HepG2 (cell line): ENCODE measurements at regions not wholly inside any gene's neighbourhood (a gene's known extent, or its start where the extent isn't known, plus 50 kb on each side); places are given as distances from the start of the nearest gene placed in this dataset.

Experiments
- ATAC-seq: fragments of 200-7000 bp; cut with Tn5 transposase; 3 replicates; pipeline ENCODE4 v1.9.1; 2020; ENCODE audit warnings: mild to moderate bottlenecking, moderate library complexity
- BruUV-seq: library from RNA; stranded (reverse); fragments of 400-500 nt; replicated peaks from 2 replicates; lab custom pipeline; 2021; lab: Mats Ljungman, UMichigan
- CTCF ChIA-PET: fragments of 300-600 bp; formaldehyde crosslinking; extraction: SDS; loops from one replicate; lab custom pipeline; 2021; ENCODE audit warnings: low total read pairs, inconsistent platforms, low intra/inter-chr PET ratio; lab: Yijun Ruan, JAX
- POLR2A ChIA-PET: fragments of 350-600 bp; sonication (Branson Sonifier 250); formaldehyde crosslinking; loops from one replicate; lab custom pipeline; 2020; ENCODE audit warnings: antibody characterized with exemption, inconsistent platforms; lab: Yijun Ruan, JAX
- DNase-seq: peaks from one replicate; pipeline ENCODE4 v3.0.0-alpha.2; 2015; ENCODE audit warnings: low spot score
- FAIRE-seq: peaks from 3 replicates; lab custom pipeline; 2011; peaks lifted over from hg19 to GRCh38; lab: Jason Lieb, UNC
- H2AFZ ChIP-seq: one replicate; pipeline ENCODE4 v1.6.1; 2011; ENCODE audit warnings: low read length, inconsistent platforms
- H3K27ac ChIP-seq: fragments of 300-600 bp; 3 replicates; pipeline ENCODE4 v1.8.0; 2011; ENCODE audit warnings: mixed run types, mild to moderate bottlenecking, mixed read lengths, low read length, inconsistent platforms; ENCODE audit not compliant: insufficient read depth; ENCODE audit errors: extremely low read length
- H3K27me3 ChIP-seq, 2 experiments: fragments of 200-600 bp in 1 of 2; 2 replicates in 1 of 2; 3 replicates in 1 of 2; pipeline versions ENCODE4 v1.6.0 to v1.8.0; 2011; ENCODE audit warnings: low read length in 2 of 2, mild to moderate bottlenecking in 2 of 2, moderate library complexity in 2 of 2, inconsistent platforms in 1 of 2; ENCODE audit not compliant: insufficient read depth in 2 of 2, control insufficient read depth in 1 of 2
- H3K36me3 ChIP-seq, 2 experiments: fragments of 200-600 bp in 1 of 2; replicated peaks in 1 of 2; 2 replicates in 1 of 2; 3 replicates in 1 of 2; pipeline versions ENCODE4 v1.5.1 to v1.8.0; 2011; ENCODE audit warnings: low read length in 2 of 2, inconsistent platforms in 1 of 2; ENCODE audit not compliant: insufficient read depth in 2 of 2, control insufficient read depth in 1 of 2
- H3K4me1 ChIP-seq: 2 replicates; pipeline ENCODE4 v1.5.1; 2012; ENCODE audit warnings: low read length, inconsistent platforms; ENCODE audit not compliant: insufficient read depth
- H3K4me2 ChIP-seq: 2 replicates; pipeline ENCODE4 v1.6.0; 2011; ENCODE audit warnings: low read depth, low read length, inconsistent platforms
- H3K4me3 ChIP-seq, 3 experiments: fragments of 200-600 bp in 1 of 3; sonication (generic), shearing (Covaris generic) in 1 of 3; replicated peaks in 1 of 3; 2 replicates each; pipeline ENCODE4 v1.5.1; 2011 to 2016; ENCODE audit warnings: low read length in 3 of 3, inconsistent platforms in 2 of 3, low read depth in 2 of 3, mild to moderate bottlenecking in 2 of 3, control low read depth in 1 of 3, mixed read lengths in 1 of 3; ENCODE audit not compliant: insufficient read depth in 1 of 3
- H3K79me2 ChIP-seq: one replicate; pipeline ENCODE4 v1.6.1; 2011; ENCODE audit warnings: low read length, inconsistent platforms; ENCODE audit not compliant: insufficient read depth
- H3K9ac ChIP-seq: 2 replicates; pipeline ENCODE4 v1.6.0; 2011; ENCODE audit warnings: mild to moderate bottlenecking, low read depth, low read length, inconsistent platforms; ENCODE audit not compliant: insufficient read depth
- H3K9me3 ChIP-seq: 2 replicates; pipeline ENCODE4 v1.5.1; 2012; ENCODE audit warnings: mild to moderate bottlenecking, low read length
- H4K20me1 ChIP-seq: 2 replicates; pipeline ENCODE4 v1.6.0; 2011; ENCODE audit warnings: inconsistent platforms, mild to moderate bottlenecking, low read length, moderate library complexity; ENCODE audit not compliant: insufficient read depth
- E2F5 ChIP-seq: sonication (generic); formaldehyde crosslinking; conservative IDR thresholded peaks from 2 replicates; pipeline ENCODE4 v1.4.0; 2020; ENCODE audit warnings: missing genetic modification reagents
- HNF4G ChIP-seq, 2 experiments: sonication (generic) in 1 of 2; formaldehyde crosslinking in 1 of 2; IDR thresholded peaks; 2 replicates each; pipeline versions ENCODE4 v1.4.0 to v1.6.1; 2011 to 2020; ENCODE audit warnings: borderline replicate concordance in 2 of 2, low read depth in 2 of 2, mild to moderate bottlenecking in 2 of 2, low read length in 1 of 2, missing genetic modification reagents in 1 of 2, moderate library complexity in 1 of 2
- IRF2 ChIP-seq: IDR thresholded peaks from 2 replicates; pipeline ENCODE4 v1.6.1; 2018; ENCODE audit warnings: missing genetic modification reagents, missing compliant biosample characterization
- KLF6 ChIP-seq: IDR thresholded peaks from 2 replicates; pipeline ENCODE4 v1.8.0; 2016; ENCODE audit warnings: missing biosample characterization, missing genetic modification reagents
- SIN3A ChIP-seq: IDR thresholded peaks from 2 replicates; pipeline ENCODE4 v1.6.1; 2011; ENCODE audit warnings: low read depth, mild to moderate bottlenecking, control low read depth, low read length, borderline replicate concordance
- SIX1 ChIP-seq: sonication (generic); formaldehyde crosslinking; IDR thresholded peaks from 2 replicates; pipeline ENCODE4 v1.4.0; 2020; ENCODE audit warnings: missing genetic modification reagents, borderline replicate concordance
- SMAD1 ChIP-seq: sonication (generic); formaldehyde crosslinking; IDR thresholded peaks from 2 replicates; pipeline ENCODE4 v1.4.0; 2020; ENCODE audit warnings: missing genetic modification reagents, low read depth, mild to moderate bottlenecking, borderline replicate concordance
- SRSF1 ChIP-seq: fragments of 200-400 bp; formaldehyde crosslinking; optimal IDR thresholded peaks from 2 replicates; pipeline ENCODE3; 2017; ENCODE audit warnings: mild to moderate bottlenecking, low read depth, low read length, moderate library complexity
- THAP8 ChIP-seq: sonication (generic); formaldehyde crosslinking; IDR thresholded peaks from 2 replicates; pipeline ENCODE4 v1.5.1; 2020; ENCODE audit warnings: missing genetic modification reagents, mild to moderate bottlenecking, borderline replicate concordance
- UBTF ChIP-seq: sonication (generic); formaldehyde crosslinking; IDR thresholded peaks from 2 replicates; pipeline ENCODE4 v1.4.0; 2020; ENCODE audit warnings: mild to moderate bottlenecking, missing genetic modification reagents
- ZBTB20 ChIP-seq: sonication (generic); formaldehyde crosslinking; IDR thresholded peaks from 2 replicates; pipeline ENCODE4 v1.8.1; 2023; ENCODE audit warnings: missing genetic modification reagents, low read depth, mild to moderate bottlenecking, borderline replicate concordance
- ZNF17 ChIP-seq: sonication (generic); formaldehyde crosslinking; IDR thresholded peaks from 2 replicates; pipeline ENCODE4 v1.5.0; 2020; ENCODE audit warnings: mild to moderate bottlenecking, missing genetic modification reagents
- ZNF337 ChIP-seq: sonication (generic); formaldehyde crosslinking; IDR thresholded peaks from 2 replicates; pipeline ENCODE4 v1.5.1; 2020; ENCODE audit warnings: missing genetic modification reagents, low read depth, mild to moderate bottlenecking, borderline replicate concordance
- ZNF431 ChIP-seq: sonication (generic); formaldehyde crosslinking; IDR thresholded peaks from 2 replicates; pipeline ENCODE4 v1.9.0; 2022; ENCODE audit warnings: missing genetic modification reagents, low read depth, mild to moderate bottlenecking, borderline replicate concordance
- ZNF615 ChIP-seq: sonication (generic); formaldehyde crosslinking; IDR thresholded peaks from 2 replicates; pipeline ENCODE4 v1.5.0; 2020; ENCODE audit warnings: mild to moderate bottlenecking, missing genetic modification reagents, borderline replicate concordance
- ZNF629 ChIP-seq: sonication (generic); formaldehyde crosslinking; conservative IDR thresholded peaks from 2 replicates; pipeline ENCODE4 v1.5.0; 2020; ENCODE audit warnings: missing genetic modification reagents
- WGBS: methylation state at CpG from one replicate; pipeline ENCODE4 v1.1.6; 2017; ENCODE audit warnings: low lambda C conversion rate; 5-methylcytosine and 5-hydroxymethylcytosine counted together
- in situ Hi-C: cut with HindIII; loops from 2 replicates; pipeline ENCODE4 v1.10.0; 2017; ENCODE audit warnings: low pct_unique_long_range_greater_than_20kb; ENCODE audit not compliant: extremely low pct_ligation_motif_present
- intact Hi-C: fragments of 100-400 bp; cut with micrococcal nuclease; formaldehyde crosslinking; loops from one replicate; pipeline ENCODE4 v1.10.0; 2022; ENCODE audit not compliant: unreplicated experiment

GRCh38 chr12:86663716-86664115, 407.5 kb upstream of the MGAT4C start:
- Histone ChIP-seq H3K36me3 (no peaks in the 10 kb centered on the region), H3K4me2 (no peak overlapping the region), H3K9ac (no peak overlapping the region), H4K20me1 (no peaks in the 10 kb centered on the region), H3K27me3 (no peaks in the 10 kb centered on the region), H3K4me1 (no peaks in the 10 kb centered on the region), H3K4me3 (no peak overlapping the region), H3K27ac (no peak overlapping the region), H3K9me3 (no peaks in the 10 kb centered on the region), H2AFZ (no peak overlapping the region), H3K79me2 (no peaks in the 10 kb centered on the region)
- ChIA-PET CTCF (no interaction called here), POLR2A (no interaction called here)
- intact Hi-C loops (no loop called here), in situ Hi-C loops (no loop called here)
- no peak for ATAC-seq
- FAIRE-seq = no peak
- TF ChIP-seq SIN3A = no peak
- TF ChIP-seq ZNF615 (CRISPR knock-in tag) = no peak
- no peak for TF ChIP-seq KLF6 (CRISPR knock-in tag)
- DNase-seq = no peak
- no TSS peak for BruUV-seq

GRCh38 chr12:86663173-86663572, 407.0 kb upstream of the MGAT4C start:
- intact Hi-C loops = no loop called here
- TF ChIP-seq ZNF629 (CRISPR knock-in tag) (no peak), ZNF17 (no peak), UBTF (no peak), SRSF1 (no peak), THAP8 (no peak), E2F5 (no peak), IRF2 (CRISPR knock-in tag) (no peak), ZNF431 (CRISPR knock-in tag) (no peak), SIX1 (CRISPR knock-in tag) (no peak), HNF4G (IDR thresholded peaks at IDR 0.05; ENCODE audit: borderline replicate concordance, low read depth, low read length) (no peak), HNF4G (CRISPR knock-in tag; IDR thresholded peaks at IDR 0.05; ENCODE audit: borderline replicate concordance, low read depth) (no peak), ZBTB20 (CRISPR knock-in tag) (no peak), ZNF337 (CRISPR knock-in tag) (no peak), SMAD1 (CRISPR knock-in tag) (no peak)

More at GRCh38 chr12:86663173-86663572, 407.0 kb upstream of the MGAT4C start:
- Histone ChIP-seq H3K4me1 (no peaks in the 10 kb centered on the region), H3K36me3 (no peaks in the 10 kb centered on the region), H4K20me1 (no peaks in the 10 kb centered on the region), H3K27ac (no peak overlapping the region), H3K4me2 (no peak overlapping the region), H2AFZ (no peak overlapping the region), H3K9me3 (no peaks in the 10 kb centered on the region), H3K9ac (no peak overlapping the region), H3K79me2 (no peaks in the 10 kb centered on the region), H3K27me3 (no peaks in the 10 kb centered on the region), H3K4me3 (no peak overlapping the region)
- 2% methylated on average over 3 of the region's 3 CpGs for WGBS
- POLR2A ChIA-PET = no interaction called here
- CTCF ChIA-PET = no interaction called here
- in situ Hi-C loops = no loop called here
- ATAC-seq (no peak), DNase-seq (no peak), FAIRE-seq (no peak)
- BruUV-seq = no TSS peak
